ENCODE measurements at regions not wholly inside any gene's neighbourhood (a gene's known extent, or its start where the extent isn't known, plus 50 kb on each side); places are given as distances from the start of the nearest gene placed in this dataset.
"Not testable (repeated sequence)": the region's sequence is repeated elsewhere in the genome, so short reads cannot be mapped to it uniquely, and the experiment has no call there.

DNA sequence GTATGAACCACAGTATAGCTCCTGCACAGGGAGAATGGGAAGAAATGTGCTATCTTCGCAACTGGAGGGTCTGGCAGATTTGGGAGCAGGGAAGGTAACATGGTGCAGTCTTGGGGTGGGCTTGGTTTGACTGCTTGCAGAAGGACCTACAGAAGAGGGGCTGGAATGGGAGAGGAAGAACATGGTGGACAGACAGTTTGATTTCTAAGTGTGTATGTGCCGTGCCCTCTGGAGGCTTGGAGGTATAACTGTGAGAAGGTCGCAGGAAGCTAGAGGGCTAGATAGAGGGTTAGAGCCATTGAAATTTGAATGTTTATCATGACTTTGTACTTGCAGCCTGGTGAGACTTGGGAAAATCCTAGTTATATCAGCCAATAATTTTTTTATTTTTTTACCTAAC, 169.2 kb downstream of the SQOR start:
- no peak overlapping the region for H3K4me3 ChIP-seq (ENCODE audit: low read depth, low read length)
- no peak for DNase-seq (ENCODE audit: low read depth)
- TF ChIP-seq, protein P1, sequence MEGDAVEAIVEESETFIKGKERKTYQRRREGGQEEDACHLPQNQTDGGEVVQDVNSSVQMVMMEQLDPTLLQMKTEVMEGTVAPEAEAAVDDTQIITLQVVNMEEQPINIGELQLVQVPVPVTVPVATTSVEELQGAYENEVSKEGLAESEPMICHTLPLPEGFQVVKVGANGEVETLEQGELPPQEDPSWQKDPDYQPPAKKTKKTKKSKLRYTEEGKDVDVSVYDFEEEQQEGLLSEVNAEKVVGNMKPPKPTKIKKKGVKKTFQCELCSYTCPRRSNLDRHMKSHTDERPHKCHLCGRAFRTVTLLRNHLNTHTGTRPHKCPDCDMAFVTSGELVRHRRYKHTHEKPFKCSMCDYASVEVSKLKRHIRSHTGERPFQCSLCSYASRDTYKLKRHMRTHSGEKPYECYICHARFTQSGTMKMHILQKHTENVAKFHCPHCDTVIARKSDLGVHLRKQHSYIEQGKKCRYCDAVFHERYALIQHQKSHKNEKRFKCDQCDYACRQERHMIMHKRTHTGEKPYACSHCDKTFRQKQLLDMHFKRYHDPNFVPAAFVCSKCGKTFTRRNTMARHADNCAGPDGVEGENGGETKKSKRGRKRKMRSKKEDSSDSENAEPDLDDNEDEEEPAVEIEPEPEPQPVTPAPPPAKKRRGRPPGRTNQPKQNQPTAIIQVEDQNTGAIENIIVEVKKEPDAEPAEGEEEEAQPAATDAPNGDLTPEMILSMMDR (IDR thresholded peaks at IDR 0.05; ENCODE audit: low read depth, low read length): no peak
- TF ChIP-seq, protein P2, sequence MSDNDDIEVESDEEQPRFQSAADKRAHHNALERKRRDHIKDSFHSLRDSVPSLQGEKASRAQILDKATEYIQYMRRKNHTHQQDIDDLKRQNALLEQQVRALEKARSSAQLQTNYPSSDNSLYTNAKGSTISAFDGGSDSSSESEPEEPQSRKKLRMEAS (IDR thresholded peaks at IDR 0.05; ENCODE audit: low read depth, low read length): no peak
- no peak for TF ChIP-seq POLR2A (IDR thresholded peaks at IDR 0.05; ENCODE audit: extremely low read depth, insufficient read length)
- no peak for TF ChIP-seq MYC (IDR thresholded peaks at IDR 0.05; ENCODE audit: low read depth, low read length)

DNA sequence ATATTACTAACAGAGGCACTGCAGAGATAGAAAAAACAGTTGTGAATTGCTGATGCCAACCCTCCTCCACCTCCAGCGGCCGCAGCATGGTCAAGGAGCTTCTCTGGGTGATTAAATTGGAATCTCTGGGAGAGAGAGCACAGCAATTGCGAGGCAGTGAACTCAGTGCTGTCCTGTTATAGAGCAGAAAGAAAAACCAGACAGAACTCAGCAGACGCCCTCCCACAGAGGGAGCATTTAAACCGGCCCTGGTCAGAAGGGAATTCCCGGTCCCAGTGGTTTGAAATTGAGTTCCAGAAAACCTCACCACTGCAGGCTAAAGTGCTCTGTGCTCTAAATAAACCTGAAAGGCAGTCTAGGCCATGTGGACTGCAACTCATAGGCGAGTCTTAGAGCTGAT, 175.4 kb downstream of the SQOR start:
- H3K4me3 ChIP-seq (ENCODE audit: low read depth, low read length): no peak overlapping the region
- TF ChIP-seq MYC (IDR thresholded peaks at IDR 0.05; ENCODE audit: low read depth, low read length): no peak
- DNase-seq (ENCODE audit: low read depth): no peak

DNA sequence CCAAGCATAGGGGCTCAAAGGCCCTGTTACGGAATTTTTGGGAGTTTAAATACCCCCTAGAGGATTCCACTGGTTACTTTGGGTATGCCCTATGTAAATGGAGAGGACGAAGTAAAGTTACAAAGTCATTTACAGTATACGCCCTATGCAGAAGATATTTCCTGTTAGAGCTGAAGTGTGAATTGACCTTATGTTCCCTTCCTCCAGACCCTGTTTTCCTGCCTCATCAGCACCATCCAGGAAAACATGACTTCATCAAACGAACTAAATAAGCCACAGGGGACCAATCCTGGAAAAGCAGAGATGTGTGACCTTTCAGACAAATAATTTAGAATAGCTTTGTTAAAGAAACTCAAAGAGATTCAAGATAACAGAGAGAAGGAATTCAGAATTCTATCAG, 177.4 kb downstream of the SQOR start:
- no peak for TF ChIP-seq POLR2A (IDR thresholded peaks at IDR 0.05; ENCODE audit: extremely low read depth, insufficient read length)
- TF ChIP-seq, protein P2 (IDR thresholded peaks at IDR 0.05; ENCODE audit: low read depth, low read length): no peak
- no peak for TF ChIP-seq MYC (IDR thresholded peaks at IDR 0.05; ENCODE audit: low read depth, low read length)
- TF ChIP-seq, protein P1 (IDR thresholded peaks at IDR 0.05; ENCODE audit: low read depth, low read length): no peak
- DNase-seq (ENCODE audit: low read depth): no peak
- H3K4me3 ChIP-seq (ENCODE audit: low read depth, low read length): no peak overlapping the region

DNA sequence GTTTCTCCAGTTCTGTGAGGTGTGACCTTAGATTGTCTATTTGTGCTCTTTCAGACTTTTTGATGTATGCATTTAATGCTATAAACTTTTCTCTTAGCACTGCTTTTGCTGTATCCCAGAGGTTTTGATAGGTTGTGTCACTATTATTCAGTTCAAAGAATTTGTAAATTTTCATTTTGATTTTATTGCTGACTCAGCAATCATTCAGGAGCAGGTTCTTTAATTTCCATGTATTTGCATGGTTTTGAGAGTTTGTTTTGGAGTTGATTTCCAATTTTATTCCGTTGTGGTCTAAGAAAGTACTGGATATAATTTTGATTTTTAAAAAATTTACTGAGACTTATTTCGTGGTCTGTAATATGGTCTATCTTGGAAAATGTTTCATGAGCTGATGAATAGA, 182.7 kb downstream of the SQOR start:
- not testable (repeated sequence) for H3K4me3 ChIP-seq (ENCODE audit: low read depth, low read length); DNase-seq (ENCODE audit: low read depth)

DNA sequence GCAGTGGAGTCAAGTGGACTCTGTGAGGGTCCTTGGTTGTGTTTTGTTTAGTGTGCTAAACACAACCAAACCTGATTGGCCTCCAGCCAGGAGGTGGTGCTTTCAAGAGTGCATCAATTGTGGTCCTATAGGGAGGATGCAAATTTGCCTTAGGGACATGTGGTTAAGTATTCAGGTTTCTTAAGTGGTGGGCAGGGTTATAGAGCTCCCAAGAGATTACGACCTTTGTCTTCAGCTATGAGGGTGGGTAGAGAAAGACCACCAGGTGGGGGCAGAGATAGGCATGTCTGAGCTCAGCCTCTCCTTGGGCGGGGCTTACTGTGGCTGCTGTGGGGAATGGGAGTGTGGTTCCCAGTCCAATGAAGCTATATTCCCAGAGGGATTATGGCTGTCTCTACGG, 186.6 kb downstream of the SQOR start:
- H3K4me3 ChIP-seq (ENCODE audit: low read depth, low read length): no peak overlapping the region
- DNase-seq (ENCODE audit: low read depth): no peak
- TF ChIP-seq POLR2A (IDR thresholded peaks at IDR 0.05; ENCODE audit: extremely low read depth, insufficient read length): no peak
- TF ChIP-seq, protein P1 (IDR thresholded peaks at IDR 0.05; ENCODE audit: low read depth, low read length): no peak
- TF ChIP-seq, protein P2 (IDR thresholded peaks at IDR 0.05; ENCODE audit: low read depth, low read length): no peak
- TF ChIP-seq MYC (IDR thresholded peaks at IDR 0.05; ENCODE audit: low read depth, low read length): no peak

DNA sequence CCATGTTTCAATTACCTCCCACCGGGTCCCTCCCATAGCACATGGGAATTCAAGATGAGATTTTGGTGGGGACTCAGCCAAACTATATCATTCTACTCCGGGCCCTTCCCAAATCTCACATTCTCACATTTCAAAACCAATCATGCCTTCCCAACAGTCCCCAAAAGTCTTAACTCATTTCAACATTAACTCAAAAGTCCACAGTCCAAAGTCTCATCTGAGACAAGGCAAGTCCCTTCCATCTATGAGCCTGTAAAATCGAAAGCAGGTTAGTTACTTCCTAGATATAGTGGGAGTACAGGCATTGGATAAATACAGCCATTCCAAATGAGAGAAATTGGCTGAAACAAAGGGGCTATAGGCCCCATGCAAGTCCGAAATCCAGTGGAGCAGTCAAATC, 188.1 kb downstream of the SQOR start:
- DNase-seq (ENCODE audit: low read depth); H3K4me3 ChIP-seq (ENCODE audit: low read depth, low read length): not testable (repeated sequence)

DNA sequence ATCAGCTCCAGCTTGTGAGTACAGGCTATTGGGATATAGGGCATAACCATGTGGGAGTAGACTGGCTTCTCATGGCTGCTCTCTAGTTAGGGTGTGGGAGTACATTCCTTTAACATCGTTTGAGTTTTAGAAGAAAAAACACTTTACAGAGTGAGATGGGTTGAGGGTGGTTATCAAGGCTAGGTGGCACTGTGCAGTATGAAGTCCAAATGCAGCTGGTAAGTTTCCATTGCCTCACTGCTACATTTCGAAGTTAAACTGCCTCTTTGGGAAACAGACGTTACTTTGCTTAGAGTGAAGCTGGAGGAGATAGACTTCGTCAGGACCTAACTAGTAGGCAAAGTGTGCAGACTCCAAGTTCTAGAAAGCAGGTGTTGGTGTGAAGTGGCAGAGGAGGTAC, 192.4 kb downstream of the SQOR start:
- TF ChIP-seq, protein P2 (IDR thresholded peaks at IDR 0.05; ENCODE audit: low read depth, low read length): no peak
- TF ChIP-seq MYC (IDR thresholded peaks at IDR 0.05; ENCODE audit: low read depth, low read length): no peak
- DNase-seq (ENCODE audit: low read depth): no peak
- H3K4me3 ChIP-seq (ENCODE audit: low read depth, low read length): no peak overlapping the region

DNA sequence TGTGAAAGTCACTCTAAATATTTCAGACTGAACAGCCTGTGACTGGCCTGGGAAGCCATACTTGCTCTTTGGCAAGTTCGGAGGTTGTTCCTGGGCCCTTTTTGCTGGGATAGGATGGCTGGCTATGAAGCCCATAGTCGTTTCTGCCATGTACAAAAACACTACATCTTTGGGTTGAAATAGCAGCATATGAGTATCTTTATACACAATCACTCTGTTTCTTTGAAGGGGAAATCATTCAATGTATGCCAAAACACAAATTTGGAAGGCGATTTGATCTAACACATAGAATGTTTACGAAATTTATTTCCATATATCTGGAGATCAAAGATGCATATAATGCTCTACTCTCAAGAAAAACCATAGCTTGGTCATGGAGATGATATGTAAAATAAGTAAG, 192.9 kb downstream of the SQOR start:
- no peak overlapping the region for H3K4me3 ChIP-seq (ENCODE audit: low read depth, low read length)
- DNase-seq (ENCODE audit: low read depth): no peak
- no peak for TF ChIP-seq MYC (IDR thresholded peaks at IDR 0.05; ENCODE audit: low read depth, low read length)
- TF ChIP-seq, protein P1 (IDR thresholded peaks at IDR 0.05; ENCODE audit: low read depth, low read length): no peak
- TF ChIP-seq, protein P2 (IDR thresholded peaks at IDR 0.05; ENCODE audit: low read depth, low read length): no peak
- TF ChIP-seq POLR2A (IDR thresholded peaks at IDR 0.05; ENCODE audit: extremely low read depth, insufficient read length): no peak
